ENCODE measurements at regions not wholly inside any gene's neighbourhood (a gene's known extent, or its start where the extent isn't known, plus 50 kb on each side); places are given as distances from the start of the nearest gene placed in this dataset.
A peak's percentile ranks its signal among the peaks of the same experiment; 100 is the strongest.

- DNase-seq, result no peak
Measured at GRCh38 chr1:5748286-5749225, 243.7 kb downstream of the NPHP4 start.

- DNase-seq, result no peak
Measured at GRCh38 chr1:5747426-5748285, 244.6 kb downstream of the NPHP4 start.

GRCh38 chr1:5746611-5747425 lies 245.4 kb downstream of the NPHP4 start:
- DNase-seq, result no peak

- DNase-seq, result peak; percentile 55
Measured at GRCh38 chr1:5745800-5746610, 246.2 kb downstream of the NPHP4 start.

GRCh38 chr1:5744911-5745799 lies 247.1 kb downstream of the NPHP4 start:
- DNase-seq, result no peak

- DNase-seq, result no peak
Measured at GRCh38 chr1:5744341-5744740, 247.9 kb downstream of the NPHP4 start.

GRCh38 chr1:5743435-5744095 lies 248.7 kb downstream of the NPHP4 start:
- no peak for DNase-seq

- DNase-seq, result no peak
Measured at GRCh38 chr1:5742801-5743200, 249.4 kb downstream of the NPHP4 start.

- no peak for DNase-seq
Measured at GRCh38 chr1:5742032-5742431, 250.2 kb downstream of the NPHP4 start.

- DNase-seq, result no peak
Measured at GRCh38 chr1:5740865-5741860, 251.1 kb downstream of the NPHP4 start.

- no peak for DNase-seq
Measured at GRCh38 chr1:5740450-5740849, 251.8 kb downstream of the NPHP4 start.

GRCh38 chr1:5739561-5740078 lies 252.6 kb downstream of the NPHP4 start:
- DNase-seq, result no peak

- no peak for DNase-seq
Measured at GRCh38 chr1:5738911-5739462, 253.2 kb downstream of the NPHP4 start.

- DNase-seq, result no peak
Measured at GRCh38 chr1:5737081-5737480, 255.1 kb downstream of the NPHP4 start.

- DNase-seq, result no peak
Measured at GRCh38 chr1:5734996-5735395, 257.2 kb downstream of the NPHP4 start.

- no peak for DNase-seq
Measured at GRCh38 chr1:5734414-5734813, 257.8 kb downstream of the NPHP4 start.

- no peak for DNase-seq
Measured at GRCh38 chr1:5733596-5733995, 258.6 kb downstream of the NPHP4 start.

GRCh38 chr1:5731110-5731423 lies 261.2 kb downstream of the NPHP4 start:
- no peak for DNase-seq
